Natural killer cell (primary cell): ENCODE measurements at regions not wholly inside any gene's neighbourhood (a gene's known extent, or its start where the extent isn't known, plus 50 kb on each side); places are given as distances from the start of the nearest gene placed in this dataset.

Source experiments
- ATAC-seq, 3 donors: fragments of 150-1000 bp in 2 of 3; fragments of 200-7000 bp in 1 of 3; cut with Tn5 transposase; 1 replicate in 1 of 3; 2 replicates in 2 of 3; pipeline ENCODE4 v1.10.0; 2021; ENCODE audit warnings: mild to moderate bottlenecking in 2 of 3, moderate library complexity in 2 of 3
- DNase-seq, 2 donors: peaks; one replicate each; pipeline versions ENCODE4 v3.0.0 to v3.0.0-alpha.2; 2013 to 2021; ENCODE audit warnings: mixed read lengths in 1 of 2
- H3K27ac ChIP-seq: one replicate; pipeline ENCODE4 v1.5.1; 2013; ENCODE audit warnings: mild to moderate bottlenecking, low read length
- H3K27me3 ChIP-seq: one replicate; pipeline ENCODE4 v1.6.1; 2013; ENCODE audit warnings: low read length; ENCODE audit not compliant: control insufficient read depth, insufficient read depth
- H3K36me3 ChIP-seq: one replicate; pipeline ENCODE4 v1.6.1; 2013; ENCODE audit warnings: low read length; ENCODE audit not compliant: control insufficient read depth, insufficient read depth
- H3K4me1 ChIP-seq: one replicate; pipeline ENCODE4 v1.6.1; 2013; ENCODE audit warnings: low read length; ENCODE audit not compliant: control insufficient read depth, insufficient read depth
- H3K4me3 ChIP-seq: one replicate; pipeline ENCODE4 v1.5.1; 2013; ENCODE audit warnings: low read length
- H3K9me3 ChIP-seq: one replicate; pipeline ENCODE4 v1.6.1; 2013; ENCODE audit warnings: low read length; ENCODE audit not compliant: control insufficient read depth, insufficient read depth
- H3K27ac Mint-ChIP-seq, 2 donors: one replicate each; pipeline ENCODE4 v1.8.0; 2022; ENCODE audit warnings: mild to moderate bottlenecking in 2 of 2, mixed read lengths in 2 of 2, moderate library complexity in 1 of 2
- H3K27me3 Mint-ChIP-seq, 2 donors: one replicate each; pipeline ENCODE4 v1.8.0; 2022; ENCODE audit warnings: low read depth in 2 of 2, mixed read lengths in 2 of 2
- H3K36me3 Mint-ChIP-seq: one replicate; pipeline ENCODE4 v1.8.0; 2022; ENCODE audit warnings: mixed read lengths
- H3K4me1 Mint-ChIP-seq, 2 donors: one replicate each; pipeline ENCODE4 v1.8.0; 2022; ENCODE audit warnings: mixed read lengths in 2 of 2
- H3K4me3 Mint-ChIP-seq: one replicate; pipeline ENCODE4 v1.8.0; 2022; ENCODE audit warnings: mild to moderate bottlenecking, moderate library complexity, mixed read lengths
- H3K9me3 Mint-ChIP-seq, 2 donors: one replicate each; pipeline ENCODE4 v1.8.0; 2022; ENCODE audit warnings: mixed read lengths in 2 of 2
- WGBS: methylation state at CpG from one replicate; pipeline ENCODE4 v1.1.7; 2013; ENCODE audit warnings: missing lambda C conversion rate; ENCODE audit not compliant: insufficient coverage; 5-methylcytosine and 5-hydroxymethylcytosine counted together
- intact Hi-C: fragments of 100-400 bp; cut with micrococcal nuclease; formaldehyde crosslinking; loops from one replicate; pipeline ENCODE4 v1.14.2; 2022
- TF ChIP-seq, protein P1 (sequence below): fragments of 200-600 bp; IDR thresholded peaks from one replicate; pipeline ENCODE4 v1.8.0; 2022; ENCODE audit warnings: antibody characterized with exemption

DNA sequence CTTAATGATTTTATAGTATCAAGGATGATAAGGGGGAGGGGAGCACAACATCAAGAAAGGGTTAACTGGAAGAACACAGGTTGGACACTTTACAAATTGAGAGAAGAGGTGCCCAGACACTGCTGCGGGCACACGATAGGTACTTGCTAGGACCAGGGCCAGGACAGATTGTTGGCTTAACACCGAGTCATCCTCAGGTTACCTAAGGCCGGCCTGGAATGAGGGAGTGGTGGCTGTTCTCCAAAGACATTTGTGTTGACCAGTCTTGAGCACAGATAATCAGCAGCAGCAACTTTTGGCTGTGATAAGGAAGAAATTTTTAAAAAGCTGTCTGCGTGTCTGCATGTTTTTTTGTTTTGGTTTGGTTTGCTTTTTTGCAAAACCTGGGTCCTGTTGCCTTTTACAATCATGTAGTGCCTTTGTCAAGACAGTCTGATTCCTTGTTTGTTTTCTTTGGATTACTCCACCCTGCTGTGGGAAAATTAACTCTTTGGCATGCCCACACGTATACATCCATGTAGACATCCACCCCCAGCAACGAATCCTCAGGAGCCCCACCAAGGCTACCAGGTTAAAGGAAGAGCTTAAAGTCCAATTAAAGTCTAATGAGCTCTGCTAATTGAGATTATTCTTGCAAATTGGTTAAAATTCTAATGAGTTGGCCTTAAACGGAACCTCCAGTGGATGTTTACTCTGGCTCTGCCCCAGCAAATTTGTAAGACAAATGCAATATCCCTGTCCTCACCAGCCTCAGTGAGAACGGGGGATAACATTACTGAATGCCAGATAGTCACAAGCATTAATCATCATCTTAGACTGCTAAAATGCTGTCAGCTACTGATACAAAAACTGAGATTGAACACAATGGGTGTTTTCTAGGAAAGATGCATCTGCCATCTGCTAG, 382.3 kb downstream of the ACTL7B start:
- no peaks in the 10 kb centered on the region for H3K27me3 Mint-ChIP-seq
- WGBS, result 90% methylated on average over 9 of the region's 9 CpGs
- H3K4me3 Mint-ChIP-seq, result no peak overlapping the region
- DNase-seq, result no peak
- no peaks in the 10 kb centered on the region for H3K9me3 ChIP-seq
- no peak overlapping the region for H3K4me3 ChIP-seq
- no peak for ATAC-seq
- TF ChIP-seq, protein P1, sequence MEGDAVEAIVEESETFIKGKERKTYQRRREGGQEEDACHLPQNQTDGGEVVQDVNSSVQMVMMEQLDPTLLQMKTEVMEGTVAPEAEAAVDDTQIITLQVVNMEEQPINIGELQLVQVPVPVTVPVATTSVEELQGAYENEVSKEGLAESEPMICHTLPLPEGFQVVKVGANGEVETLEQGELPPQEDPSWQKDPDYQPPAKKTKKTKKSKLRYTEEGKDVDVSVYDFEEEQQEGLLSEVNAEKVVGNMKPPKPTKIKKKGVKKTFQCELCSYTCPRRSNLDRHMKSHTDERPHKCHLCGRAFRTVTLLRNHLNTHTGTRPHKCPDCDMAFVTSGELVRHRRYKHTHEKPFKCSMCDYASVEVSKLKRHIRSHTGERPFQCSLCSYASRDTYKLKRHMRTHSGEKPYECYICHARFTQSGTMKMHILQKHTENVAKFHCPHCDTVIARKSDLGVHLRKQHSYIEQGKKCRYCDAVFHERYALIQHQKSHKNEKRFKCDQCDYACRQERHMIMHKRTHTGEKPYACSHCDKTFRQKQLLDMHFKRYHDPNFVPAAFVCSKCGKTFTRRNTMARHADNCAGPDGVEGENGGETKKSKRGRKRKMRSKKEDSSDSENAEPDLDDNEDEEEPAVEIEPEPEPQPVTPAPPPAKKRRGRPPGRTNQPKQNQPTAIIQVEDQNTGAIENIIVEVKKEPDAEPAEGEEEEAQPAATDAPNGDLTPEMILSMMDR, result no peak
- peaks cover 0 to 11% of the 10 kb centered on the region in 2 donors for H3K9me3 Mint-ChIP-seq
- H3K27ac ChIP-seq, result no peak overlapping the region
- H3K36me3 Mint-ChIP-seq, result no peaks in the 10 kb centered on the region
- no peaks in the 10 kb centered on the region for H3K27me3 ChIP-seq
- H3K36me3 ChIP-seq, result no peaks in the 10 kb centered on the region
- no peaks in the 10 kb centered on the region for H3K4me1 Mint-ChIP-seq
- no peak overlapping the region for H3K27ac Mint-ChIP-seq
- intact Hi-C loops, result no loop called here
- no peaks in the 10 kb centered on the region for H3K4me1 ChIP-seq

DNA sequence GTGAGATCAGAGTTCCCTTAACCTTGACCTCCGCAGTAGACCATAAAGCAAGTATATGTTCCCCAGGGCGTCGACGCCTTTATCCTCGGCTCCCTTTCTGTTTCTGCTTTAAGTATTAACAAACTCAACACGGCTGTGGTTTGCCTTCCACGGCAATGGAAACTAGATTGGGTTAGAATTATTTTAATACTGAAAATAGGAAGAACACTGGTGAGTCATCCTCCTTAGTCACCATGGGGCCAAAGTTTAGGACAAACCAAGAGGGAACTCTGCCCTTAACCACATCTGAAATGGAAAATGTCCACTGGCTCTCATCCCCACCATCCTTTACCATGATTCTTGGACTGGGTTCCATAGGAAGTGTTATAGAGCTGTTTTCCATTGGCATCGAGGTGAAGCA, 386.1 kb downstream of the ACTL7B start:
- 76% methylated on average over 3 of the region's 8 CpGs for WGBS
- H3K27ac ChIP-seq, result no peak overlapping the region
- DNase-seq (no peak), ATAC-seq (no peak)
- intact Hi-C loops, result no loop called here
- no peaks in the 10 kb centered on the region for H3K9me3 ChIP-seq
- H3K36me3 ChIP-seq, result no peaks in the 10 kb centered on the region
- H3K27me3 ChIP-seq, result no peaks in the 10 kb centered on the region
- Mint-ChIP-seq H3K4me1 (no peaks in the 10 kb centered on the region), H3K27ac (no peak overlapping the region), H3K4me3 (no peak overlapping the region), H3K9me3 (peaks cover 2 to 13% of the 10 kb centered on the region in 2 donors), H3K27me3 (no peaks in the 10 kb centered on the region), H3K36me3 (no peaks in the 10 kb centered on the region)
- no peak overlapping the region for H3K4me3 ChIP-seq
- no peaks in the 10 kb centered on the region for H3K4me1 ChIP-seq
- TF ChIP-seq, protein P1, result no peak

DNA sequence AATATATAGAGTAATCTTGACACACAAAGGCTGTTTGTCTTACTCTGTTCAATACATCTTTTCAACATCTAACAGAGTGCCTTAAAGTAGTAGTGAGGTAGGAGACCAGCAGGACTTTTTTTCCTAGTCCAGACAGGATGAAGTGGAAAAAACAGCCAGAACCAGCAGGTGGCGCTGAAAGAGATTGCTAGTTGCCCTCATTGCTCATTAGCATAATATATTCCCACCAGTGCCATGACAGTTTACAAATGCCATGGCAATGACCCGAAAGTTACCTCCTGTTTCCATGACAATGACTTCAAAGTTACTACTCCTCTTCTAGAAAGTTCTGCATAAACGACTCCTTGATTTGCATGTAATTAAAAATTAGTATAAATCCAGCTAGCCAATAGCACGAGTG, 387.4 kb downstream of the ACTL7B start:
- Histone ChIP-seq H3K4me1 (no peaks in the 10 kb centered on the region), H3K27ac (no peak overlapping the region), H3K36me3 (no peaks in the 10 kb centered on the region), H3K4me3 (no peak overlapping the region), H3K27me3 (no peaks in the 10 kb centered on the region), H3K9me3 (no peaks in the 10 kb centered on the region)
- WGBS, result 83% methylated on average over 4 of the region's 4 CpGs
- intact Hi-C loops, result no loop called here
- H3K4me1 Mint-ChIP-seq, result no peaks in the 10 kb centered on the region
- no peaks in the 10 kb centered on the region for H3K36me3 Mint-ChIP-seq
- no peak overlapping the region for H3K4me3 Mint-ChIP-seq
- TF ChIP-seq, protein P1, result no peak
- H3K27ac Mint-ChIP-seq, result no peak overlapping the region
- DNase-seq, result no peak
- no peak for ATAC-seq
- peaks cover 2 to 13% of the 10 kb centered on the region in 2 donors for H3K9me3 Mint-ChIP-seq
- no peaks in the 10 kb centered on the region for H3K27me3 Mint-ChIP-seq
